ENCODE measurements at regions not wholly inside any gene's neighbourhood (a gene's known extent, or its start where the extent isn't known, plus 50 kb on each side); places are given as distances from the start of the nearest gene placed in this dataset.
"Not testable (repeated sequence)": the region's sequence is repeated elsewhere in the genome, so short reads cannot be mapped to it uniquely, and the experiment has no call there.

DNA sequence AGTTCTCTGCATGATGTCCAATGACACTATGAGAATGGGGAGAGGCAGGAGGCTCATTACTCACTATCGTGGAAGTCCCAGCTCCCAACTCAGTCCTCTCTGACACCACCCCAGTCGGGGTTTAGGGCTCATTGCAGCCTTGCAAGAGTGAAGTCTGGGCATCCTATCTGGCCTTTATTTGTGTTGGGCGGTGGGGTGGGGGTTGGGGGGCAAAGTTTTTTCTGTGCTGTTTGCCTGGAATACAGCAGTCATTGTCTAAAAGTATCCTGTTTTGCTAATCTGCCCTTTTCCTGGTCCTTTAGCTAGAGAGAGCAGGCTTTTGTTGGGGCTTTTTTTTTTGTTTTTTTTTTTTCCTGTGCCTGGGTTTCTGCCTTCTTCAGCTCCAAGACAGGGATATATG, 174.2 kb downstream of the MYLK4 start:
- Histone ChIP-seq H3K4me1 (ENCODE audit: control insufficient read depth in 1 of 2, insufficient read depth in 2 of 2, low read length in 2 of 2) (no peaks in the 10 kb centered on the region), H3K27me3 (ENCODE audit: control insufficient read depth in 1 of 2, insufficient read depth in 2 of 2, low read length in 1 of 2) (no peaks in the 10 kb centered on the region), H3K4me3 (ENCODE audit: low read length in 2 of 2) (no peak overlapping the region), H3K27ac (ENCODE audit: low read depth in 1 of 2, low read length in 2 of 2) (no peak overlapping the region), H3K9me3 (ENCODE audit: control insufficient read depth, low read length) (no peaks in the 10 kb centered on the region), H3K36me3 (ENCODE audit: control insufficient read depth in 1 of 2, insufficient read depth in 2 of 2, low read length in 1 of 2) (no peaks in the 10 kb centered on the region)
- no peak for DNase-seq
- 35 to 74% methylated on average over 3 of the region's 3 CpGs for WGBS, 2 donors
- intact Hi-C loops (cut with DNase I): no loop called here
- no peak for ATAC-seq (ENCODE audit: low FRiP score)

DNA sequence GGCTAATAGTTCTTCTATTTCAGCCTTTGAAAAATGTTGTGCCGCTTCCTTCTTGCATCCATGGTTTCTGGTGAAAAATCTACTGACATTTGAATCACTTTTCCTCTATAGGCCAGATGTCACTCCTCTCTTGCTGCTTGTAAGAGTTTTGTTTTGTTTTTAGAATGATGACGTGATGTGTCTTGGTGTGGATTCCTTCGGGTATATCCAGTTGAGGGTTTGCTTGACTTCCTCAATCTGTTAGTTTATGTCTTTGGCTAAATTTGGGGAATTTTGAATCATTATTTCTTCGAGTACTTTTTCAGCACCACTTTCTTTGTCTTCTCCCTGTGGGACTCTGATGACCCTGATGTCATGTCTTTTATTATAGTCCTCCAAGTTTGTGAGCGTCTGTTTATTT, 175.5 kb downstream of the MYLK4 start:
- DNase-seq (no peak), ATAC-seq (ENCODE audit: low FRiP score) (no peak)
- Histone ChIP-seq H3K4me3 (ENCODE audit: low read length in 2 of 2) (no peak overlapping the region), H3K9me3 (ENCODE audit: control insufficient read depth, low read length) (no peaks in the 10 kb centered on the region), H3K27ac (ENCODE audit: low read depth in 1 of 2, low read length in 2 of 2) (no peak overlapping the region), H3K36me3 (ENCODE audit: control insufficient read depth in 1 of 2, insufficient read depth in 2 of 2, low read length in 1 of 2) (no peaks in the 10 kb centered on the region), H3K27me3 (ENCODE audit: control insufficient read depth in 1 of 2, insufficient read depth in 2 of 2, low read length in 1 of 2) (no peaks in the 10 kb centered on the region), H3K4me1 (ENCODE audit: control insufficient read depth in 1 of 2, insufficient read depth in 2 of 2, low read length in 2 of 2) (no peaks in the 10 kb centered on the region)
- 91% methylated on average over 5 of the region's 5 CpGs for WGBS, 2 donors
- intact Hi-C loops (cut with DNase I): no loop called here

DNA sequence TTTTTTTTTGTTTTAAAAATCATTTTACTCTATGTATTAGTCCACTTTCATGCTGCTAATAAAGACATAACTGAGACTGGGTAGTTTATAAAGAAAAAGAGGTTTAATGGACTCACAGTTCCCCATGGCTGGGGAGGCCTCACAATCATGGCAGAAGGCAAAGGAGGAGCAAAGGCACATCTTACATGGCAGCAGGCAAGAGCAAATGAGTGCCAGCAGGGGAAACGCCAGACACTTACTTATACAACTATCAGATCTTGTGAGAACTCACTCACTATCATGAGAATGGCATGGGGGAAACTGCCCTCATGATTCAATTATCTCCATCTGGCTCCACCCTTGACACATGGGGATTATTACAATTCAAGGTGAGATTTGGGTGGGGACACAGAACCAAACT, 181.3 kb downstream of the MYLK4 start:
- H3K4me3 ChIP-seq (ENCODE audit: low read length in 2 of 2); ATAC-seq (ENCODE audit: low FRiP score); H3K36me3 ChIP-seq (ENCODE audit: control insufficient read depth in 1 of 2, insufficient read depth in 2 of 2, low read length in 1 of 2); H3K9me3 ChIP-seq (ENCODE audit: control insufficient read depth, low read length); H3K27ac ChIP-seq (ENCODE audit: low read depth in 1 of 2, low read length in 2 of 2); H3K27me3 ChIP-seq (ENCODE audit: control insufficient read depth in 1 of 2, insufficient read depth in 2 of 2, low read length in 1 of 2); DNase-seq; intact Hi-C loops (cut with DNase I); H3K4me1 ChIP-seq (ENCODE audit: control insufficient read depth in 1 of 2, insufficient read depth in 2 of 2, low read length in 2 of 2): not testable (repeated sequence)
- 94 to 100% methylated on average over 1 of the region's 1 CpG for WGBS, 2 donors

DNA sequence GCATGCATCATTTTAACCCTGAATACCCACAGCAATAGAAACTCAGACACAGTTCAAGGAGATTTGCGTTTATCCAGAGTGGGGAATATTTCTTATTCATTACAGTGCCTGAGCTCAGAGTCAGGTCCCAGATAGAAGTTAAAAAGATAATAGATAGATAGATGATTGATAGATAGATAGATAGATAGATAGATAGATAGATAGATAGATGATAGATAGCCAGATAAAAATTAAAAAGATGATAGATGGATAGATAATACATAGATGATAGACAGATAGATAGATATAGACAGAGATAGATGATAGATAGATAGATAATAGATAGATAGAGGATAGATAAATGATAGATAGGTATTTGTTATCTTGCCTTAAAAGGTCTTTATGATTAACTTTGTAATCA, 184.7 kb downstream of the MYLK4 start:
- no peak overlapping the region for H3K27ac ChIP-seq (ENCODE audit: low read depth in 1 of 2, low read length in 2 of 2)
- H3K36me3 ChIP-seq (ENCODE audit: control insufficient read depth in 1 of 2, insufficient read depth in 2 of 2, low read length in 1 of 2): no peaks in the 10 kb centered on the region
- H3K4me3 ChIP-seq (ENCODE audit: low read length in 2 of 2): no peak overlapping the region
- intact Hi-C loops (cut with DNase I): no loop called here
- no peaks in the 10 kb centered on the region for H3K9me3 ChIP-seq (ENCODE audit: control insufficient read depth, low read length)
- 90 to 92% methylated on average over 1 of the region's 1 CpG for WGBS, 2 donors
- H3K4me1 ChIP-seq (ENCODE audit: control insufficient read depth in 1 of 2, insufficient read depth in 2 of 2, low read length in 2 of 2): peaks cover 0 to 3% of the 10 kb centered on the region in 2 donors
- no peak for DNase-seq
- H3K27me3 ChIP-seq (ENCODE audit: control insufficient read depth in 1 of 2, insufficient read depth in 2 of 2, low read length in 1 of 2): no peaks in the 10 kb centered on the region
- ATAC-seq (ENCODE audit: low FRiP score): no peak

DNA sequence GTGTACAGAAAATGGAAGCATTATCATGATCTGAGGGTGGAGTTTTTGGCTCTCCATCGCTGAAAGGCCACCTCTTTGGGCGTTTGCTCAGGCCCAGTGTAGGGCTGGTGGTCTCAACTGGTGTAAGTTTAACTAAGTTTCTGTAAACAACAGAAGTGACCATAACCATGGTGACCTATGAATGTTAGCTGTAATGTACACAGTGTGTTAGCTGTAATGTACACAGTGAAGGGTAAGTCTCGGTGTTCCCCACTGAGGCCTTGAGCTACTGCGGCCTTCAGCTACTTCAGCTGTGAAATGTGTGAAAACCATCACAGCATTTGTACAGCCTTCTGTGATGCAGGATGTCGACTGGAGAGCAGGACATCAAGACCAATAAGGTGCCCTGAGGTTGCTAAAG, 185.2 kb downstream of the MYLK4 start:
- ATAC-seq (ENCODE audit: low FRiP score) (no peak), DNase-seq (no peak)
- peaks cover 0 to 3% of the 10 kb centered on the region in 2 donors for H3K4me1 ChIP-seq (ENCODE audit: control insufficient read depth in 1 of 2, insufficient read depth in 2 of 2, low read length in 2 of 2)
- intact Hi-C loops (cut with DNase I): no loop called here
- no peaks in the 10 kb centered on the region for H3K9me3 ChIP-seq (ENCODE audit: control insufficient read depth, low read length)
- H3K4me3 ChIP-seq (ENCODE audit: low read length in 2 of 2): no peak overlapping the region
- H3K36me3 ChIP-seq (ENCODE audit: control insufficient read depth in 1 of 2, insufficient read depth in 2 of 2, low read length in 1 of 2): no peaks in the 10 kb centered on the region
- H3K27ac ChIP-seq (ENCODE audit: low read depth in 1 of 2, low read length in 2 of 2): no peak overlapping the region
- WGBS, 2 donors: 58 to 90% methylated on average over 5 of the region's 5 CpGs
- no peaks in the 10 kb centered on the region for H3K27me3 ChIP-seq (ENCODE audit: control insufficient read depth in 1 of 2, insufficient read depth in 2 of 2, low read length in 1 of 2)

DNA sequence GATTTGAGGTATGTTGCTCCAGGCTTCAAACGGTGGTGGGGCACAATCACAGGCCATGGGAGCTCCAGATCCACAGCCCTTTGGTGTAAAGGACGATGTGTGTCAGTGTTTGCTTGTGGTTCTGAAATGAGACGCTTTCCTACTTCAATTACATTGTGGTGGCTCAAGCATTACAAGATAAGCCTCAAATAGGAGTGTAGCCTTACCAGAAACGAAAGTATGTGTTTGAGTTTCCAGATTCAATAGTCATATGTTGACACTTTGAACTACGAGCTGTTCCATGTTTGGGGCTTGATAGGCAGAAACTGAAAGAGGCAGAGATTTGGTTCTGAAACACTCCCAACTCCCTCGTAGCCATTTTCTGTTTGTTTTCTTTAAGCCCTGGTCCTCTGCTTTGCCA, 187.1 kb downstream of the MYLK4 start:
- H3K4me1 ChIP-seq (ENCODE audit: control insufficient read depth in 1 of 2, insufficient read depth in 2 of 2, low read length in 2 of 2): peaks cover 0 to 3% of the 10 kb centered on the region in 2 donors
- ATAC-seq (ENCODE audit: low FRiP score) (peak; percentile 31), DNase-seq (no peak)
- 1 to 4% methylated on average over 6 of the region's 6 CpGs for WGBS, 2 donors
- H3K27ac ChIP-seq (ENCODE audit: low read depth in 1 of 2, low read length in 2 of 2): peak overlapping the region; percentile 45 to 93
- H3K4me3 ChIP-seq (ENCODE audit: low read length in 2 of 2): peak overlapping the region in 1 of 2 donors; percentile 48
- intact Hi-C loops (cut with DNase I): loop anchor here (2.0 to 5.0 kb wide), 3 partner anchors 59 to 956 kb away; partner anchors contain the start of gene FOXC1 (in 1 of the 2)
- no peaks in the 10 kb centered on the region for H3K27me3 ChIP-seq (ENCODE audit: control insufficient read depth in 1 of 2, insufficient read depth in 2 of 2, low read length in 1 of 2)
- no peaks in the 10 kb centered on the region for H3K9me3 ChIP-seq (ENCODE audit: control insufficient read depth, low read length)
- H3K36me3 ChIP-seq (ENCODE audit: control insufficient read depth in 1 of 2, insufficient read depth in 2 of 2, low read length in 1 of 2): no peaks in the 10 kb centered on the region

DNA sequence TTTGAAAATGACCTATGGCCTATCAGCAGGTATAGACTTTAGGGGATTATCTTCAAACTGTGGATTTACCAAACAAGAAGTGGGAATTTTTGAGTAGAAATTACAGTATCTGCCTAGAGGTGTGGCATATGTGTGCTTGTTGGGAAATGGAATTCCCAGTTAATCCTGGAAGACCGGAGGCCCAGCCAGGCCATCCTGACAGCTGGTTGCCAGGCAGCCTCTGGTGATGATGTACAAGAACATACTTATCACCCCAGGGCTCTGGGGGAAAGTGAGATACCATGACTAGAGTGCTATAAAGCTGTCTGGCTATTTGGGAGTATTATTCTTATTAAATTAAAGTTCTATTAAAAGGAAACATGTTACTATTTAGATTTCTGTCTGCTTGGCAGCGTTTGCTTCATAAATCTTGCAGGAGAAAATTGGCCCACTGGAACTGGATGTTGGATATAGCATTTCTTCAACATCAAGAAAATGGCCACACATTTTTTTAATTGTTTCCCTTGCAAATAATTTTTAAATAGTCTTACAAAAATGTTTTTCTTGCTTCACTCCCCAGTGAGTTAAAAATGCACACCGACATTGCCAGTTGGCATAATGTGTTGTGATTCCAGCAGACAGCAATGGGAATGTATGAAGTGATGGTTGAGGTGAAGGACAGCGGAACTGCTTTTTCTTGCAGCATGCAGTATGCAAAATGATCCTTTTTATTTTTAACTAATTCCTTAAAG, 187.8 kb downstream of the MYLK4 start:
- H3K36me3 ChIP-seq (ENCODE audit: control insufficient read depth in 1 of 2, insufficient read depth in 2 of 2, low read length in 1 of 2): no peaks in the 10 kb centered on the region
- peaks cover 0 to 3% of the 10 kb centered on the region in 2 donors for H3K4me1 ChIP-seq (ENCODE audit: control insufficient read depth in 1 of 2, insufficient read depth in 2 of 2, low read length in 2 of 2)
- no peaks in the 10 kb centered on the region for H3K27me3 ChIP-seq (ENCODE audit: control insufficient read depth in 1 of 2, insufficient read depth in 2 of 2, low read length in 1 of 2)
- 7 to 9% methylated on average over 4 of the region's 4 CpGs for WGBS, 2 donors
- H3K4me3 ChIP-seq (ENCODE audit: low read length in 2 of 2): no peak overlapping the region
- peak in 1 of 2 donors; percentile 55 for DNase-seq
- ATAC-seq (ENCODE audit: low FRiP score): peak; percentile 17
- H3K27ac ChIP-seq (ENCODE audit: low read depth in 1 of 2, low read length in 2 of 2): peak overlapping the region; percentile 92 to 93
- intact Hi-C loops (cut with DNase I): loop anchor here (2.0 to 5.0 kb wide), 3 partner anchors 59 to 956 kb away; partner anchors contain the start of gene FOXC1 (in 1 of the 2)
- H3K9me3 ChIP-seq (ENCODE audit: control insufficient read depth, low read length): no peaks in the 10 kb centered on the region

DNA sequence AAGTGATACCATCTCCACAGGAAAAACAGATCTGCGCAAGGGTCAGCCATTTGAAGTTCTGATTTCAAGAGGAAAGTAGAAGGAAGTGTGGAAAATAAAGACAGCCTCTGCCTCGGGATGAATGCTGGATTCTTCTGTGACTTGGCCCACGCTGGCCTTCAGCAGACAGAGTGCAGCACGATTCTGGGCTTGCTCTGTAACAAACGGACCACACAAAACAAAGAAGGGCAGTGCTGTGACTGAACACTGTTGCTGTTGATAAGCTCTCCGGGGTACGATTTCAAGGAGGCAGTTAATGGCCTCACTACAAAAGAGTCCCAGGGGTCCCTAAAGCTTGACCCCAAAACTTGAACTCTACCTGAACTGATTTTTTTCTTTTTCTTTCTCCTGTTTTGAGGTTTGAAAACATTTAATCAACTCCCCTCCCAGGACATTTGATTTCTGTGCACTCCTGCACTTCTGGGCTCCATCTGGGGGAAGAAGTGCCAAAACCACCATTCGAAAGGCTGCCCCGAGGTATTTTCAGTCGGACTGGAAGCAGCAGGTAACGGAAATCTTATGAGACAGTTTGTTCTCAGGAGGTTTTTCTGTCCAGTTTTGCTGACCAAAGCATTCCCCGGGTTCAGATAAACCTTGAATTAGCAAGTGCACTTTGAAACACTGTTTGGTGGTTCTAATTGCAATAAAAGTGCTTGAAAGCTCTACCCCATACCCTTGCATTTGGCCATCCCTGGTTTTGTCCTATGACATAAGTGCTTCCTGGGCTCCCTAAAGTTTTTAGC, 189.6 kb downstream of the MYLK4 start:
- peak overlapping the region in 1 of 2 donors; percentile 60 for H3K27ac ChIP-seq (ENCODE audit: low read depth in 1 of 2, low read length in 2 of 2)
- 15 to 18% methylated on average over 12 of the region's 12 CpGs for WGBS, 2 donors
- peaks cover 0 to 3% of the 10 kb centered on the region in 2 donors for H3K4me1 ChIP-seq (ENCODE audit: control insufficient read depth in 1 of 2, insufficient read depth in 2 of 2, low read length in 2 of 2)
- H3K36me3 ChIP-seq (ENCODE audit: control insufficient read depth in 1 of 2, insufficient read depth in 2 of 2, low read length in 1 of 2): no peaks in the 10 kb centered on the region
- H3K9me3 ChIP-seq (ENCODE audit: control insufficient read depth, low read length): no peaks in the 10 kb centered on the region
- intact Hi-C loops (cut with DNase I): loop anchor here (5.0 kb wide), 2 partner anchors 61 to 954 kb away; partner anchors contain the start of gene FOXC1 (in 1 of the 2)
- no peak overlapping the region for H3K4me3 ChIP-seq (ENCODE audit: low read length in 2 of 2)
- ATAC-seq (ENCODE audit: low FRiP score) (no peak), DNase-seq (no peak)
- H3K27me3 ChIP-seq (ENCODE audit: control insufficient read depth in 1 of 2, insufficient read depth in 2 of 2, low read length in 1 of 2): no peaks in the 10 kb centered on the region

Data from aorta (tissue), 5 donors.